ENCODE measurements at regions not wholly inside any gene's neighbourhood (a gene's known extent, or its start where the extent isn't known, plus 50 kb on each side); places are given as distances from the start of the nearest gene placed in this dataset.

- H3K4me3 ChIP-seq (replicated peaks; ENCODE audit: low read depth, low read length), result no peak overlapping the region
- TF ChIP-seq, protein P1, sequence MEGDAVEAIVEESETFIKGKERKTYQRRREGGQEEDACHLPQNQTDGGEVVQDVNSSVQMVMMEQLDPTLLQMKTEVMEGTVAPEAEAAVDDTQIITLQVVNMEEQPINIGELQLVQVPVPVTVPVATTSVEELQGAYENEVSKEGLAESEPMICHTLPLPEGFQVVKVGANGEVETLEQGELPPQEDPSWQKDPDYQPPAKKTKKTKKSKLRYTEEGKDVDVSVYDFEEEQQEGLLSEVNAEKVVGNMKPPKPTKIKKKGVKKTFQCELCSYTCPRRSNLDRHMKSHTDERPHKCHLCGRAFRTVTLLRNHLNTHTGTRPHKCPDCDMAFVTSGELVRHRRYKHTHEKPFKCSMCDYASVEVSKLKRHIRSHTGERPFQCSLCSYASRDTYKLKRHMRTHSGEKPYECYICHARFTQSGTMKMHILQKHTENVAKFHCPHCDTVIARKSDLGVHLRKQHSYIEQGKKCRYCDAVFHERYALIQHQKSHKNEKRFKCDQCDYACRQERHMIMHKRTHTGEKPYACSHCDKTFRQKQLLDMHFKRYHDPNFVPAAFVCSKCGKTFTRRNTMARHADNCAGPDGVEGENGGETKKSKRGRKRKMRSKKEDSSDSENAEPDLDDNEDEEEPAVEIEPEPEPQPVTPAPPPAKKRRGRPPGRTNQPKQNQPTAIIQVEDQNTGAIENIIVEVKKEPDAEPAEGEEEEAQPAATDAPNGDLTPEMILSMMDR (IDR thresholded peaks at IDR 0.05; ENCODE audit: low read length, missing control alignments), result no peak
- no peak for DNase-seq (ENCODE audit: low read depth)
Observed at GRCh38 chr6:163955756-163956155, 541.2 kb downstream of the QKI start.

DNA sequence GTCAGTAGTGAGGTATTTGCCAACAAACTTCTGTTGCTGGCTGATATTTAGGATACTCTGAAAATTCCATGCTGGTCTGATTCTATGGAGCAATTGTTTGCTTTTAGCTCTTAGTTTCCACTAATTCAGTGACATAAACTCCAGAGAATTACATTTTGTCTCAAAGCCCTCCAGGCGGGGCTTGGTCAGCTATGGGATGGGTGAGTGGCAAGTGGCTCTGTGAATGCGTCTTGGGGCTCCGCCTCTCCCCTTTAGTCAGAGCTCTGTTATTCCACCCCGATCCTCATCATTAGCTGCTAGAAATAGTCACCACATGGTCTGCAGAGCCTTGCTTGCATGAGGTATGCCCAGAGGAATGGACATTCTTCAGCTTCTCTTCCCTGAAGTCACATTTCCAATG, 540.6 kb downstream of the QKI start:
- TF ChIP-seq, protein P1 (IDR thresholded peaks at IDR 0.05; ENCODE audit: low read length, missing control alignments), result no peak
- no peak overlapping the region for H3K4me3 ChIP-seq (replicated peaks; ENCODE audit: low read depth, low read length)
- DNase-seq (ENCODE audit: low read depth), result peak; percentile 3

DNA sequence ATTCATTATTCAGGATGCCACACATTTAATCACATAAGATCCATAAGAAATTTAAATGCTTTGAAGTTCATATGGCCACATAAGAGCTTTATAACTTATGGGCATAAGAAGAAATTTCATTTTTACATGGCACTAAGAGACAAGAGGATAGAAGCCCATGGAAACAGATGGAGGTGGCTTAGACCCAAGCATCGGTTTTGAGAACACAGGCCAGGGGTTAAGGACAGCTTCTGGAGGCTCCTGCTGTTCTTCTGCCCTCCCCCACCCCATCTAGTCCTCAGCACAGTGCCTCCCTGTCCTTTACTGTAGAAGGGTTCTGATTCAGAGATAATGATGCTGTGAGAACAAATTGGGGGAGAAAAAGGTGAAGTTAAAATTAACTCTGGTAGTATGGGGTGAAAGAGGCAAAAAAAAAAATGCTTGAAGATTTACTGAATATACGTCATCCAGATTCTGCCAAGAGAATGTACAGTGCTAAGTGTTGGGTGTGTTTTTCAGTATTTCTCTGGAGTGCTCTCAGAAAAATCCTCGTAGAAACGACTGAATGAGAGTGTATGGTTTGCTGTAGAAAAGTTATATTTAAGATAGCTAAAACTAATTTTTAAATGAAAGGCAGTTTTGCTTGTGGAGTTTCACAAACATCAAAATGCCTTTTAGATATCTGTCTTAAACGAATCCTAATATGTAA, 539.7 kb downstream of the QKI start:
- H3K4me3 ChIP-seq (replicated peaks; ENCODE audit: low read depth, low read length), result no peak overlapping the region
- TF ChIP-seq, protein P1 (IDR thresholded peaks at IDR 0.05; ENCODE audit: low read length, missing control alignments), result no peak
- DNase-seq (ENCODE audit: low read depth), result no peak

DNA sequence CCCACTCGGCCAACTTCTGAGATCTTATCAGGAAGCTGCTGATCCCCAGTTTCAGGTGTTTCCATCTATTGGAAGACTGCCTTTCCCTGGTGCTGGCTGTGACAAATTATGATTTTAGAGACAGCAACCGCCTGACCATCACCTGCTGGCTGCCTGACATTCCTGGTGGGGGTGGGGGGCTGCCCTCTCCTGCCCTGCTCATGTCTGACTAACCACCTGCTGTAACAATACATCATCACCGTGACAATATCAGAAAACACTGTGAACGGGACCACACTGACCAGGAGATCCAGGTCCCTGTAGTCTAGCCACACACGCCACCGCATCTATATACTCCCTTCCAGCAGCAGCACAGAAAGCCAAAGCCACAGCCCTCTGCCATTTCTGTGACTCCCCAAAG, 537.5 kb downstream of the QKI start:
- TF ChIP-seq, protein P1 (IDR thresholded peaks at IDR 0.05; ENCODE audit: low read length, missing control alignments), result no peak
- no peak overlapping the region for H3K4me3 ChIP-seq (replicated peaks; ENCODE audit: low read depth, low read length)
- DNase-seq (ENCODE audit: low read depth), result no peak

GRCh38 chr6:163951326-163951725, 536.8 kb downstream of the QKI start:
- H3K4me3 ChIP-seq (replicated peaks; ENCODE audit: low read depth, low read length), result no peak overlapping the region
- DNase-seq (ENCODE audit: low read depth), result no peak
- TF ChIP-seq, protein P1 (IDR thresholded peaks at IDR 0.05; ENCODE audit: low read length, missing control alignments), result no peak

DNA sequence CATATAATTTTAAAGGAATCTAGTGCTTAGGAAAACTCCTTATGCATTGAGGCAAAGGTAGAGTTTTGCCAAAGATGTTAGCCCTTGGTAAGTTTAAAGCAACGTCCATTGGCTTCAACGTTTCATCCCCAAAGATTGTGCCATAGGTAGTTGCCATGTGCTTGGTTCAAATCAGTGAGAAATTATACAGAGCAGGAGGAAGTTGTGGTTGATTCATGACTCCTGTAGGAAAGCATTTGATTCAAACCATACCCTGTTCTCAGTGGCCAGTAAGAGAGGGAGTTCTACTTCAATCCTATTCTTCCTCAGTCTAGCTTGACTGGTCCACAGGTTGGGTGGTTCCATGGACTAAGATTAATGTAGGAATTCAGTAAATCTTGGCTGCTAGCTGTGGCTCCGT, 535.6 kb downstream of the QKI start:
- H3K4me3 ChIP-seq (replicated peaks; ENCODE audit: low read depth, low read length), result no peak overlapping the region
- DNase-seq (ENCODE audit: low read depth), result peak; percentile 10
- TF ChIP-seq, protein P1 (IDR thresholded peaks at IDR 0.05; ENCODE audit: low read length, missing control alignments), result no peak

DNA sequence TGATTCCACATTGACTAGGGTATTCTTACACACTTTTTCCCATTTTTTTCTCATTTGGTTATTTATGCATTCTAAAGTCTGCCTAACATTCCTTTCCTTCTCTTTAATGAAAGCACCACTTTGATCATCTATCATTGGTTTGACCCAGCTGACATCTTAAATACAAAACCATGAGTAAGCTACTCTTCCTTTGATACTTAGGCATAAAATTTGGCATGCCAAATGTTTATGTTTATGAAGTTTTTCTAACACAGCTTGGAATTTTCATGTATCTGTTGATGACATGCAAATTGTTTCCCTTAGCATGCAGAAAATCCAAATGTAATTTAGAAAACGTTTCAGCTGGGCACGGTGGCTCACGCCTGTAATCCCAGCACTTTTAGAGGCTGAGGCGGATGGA, 534.9 kb downstream of the QKI start:
- TF ChIP-seq, protein P1 (IDR thresholded peaks at IDR 0.05; ENCODE audit: low read length, missing control alignments), result no peak
- no peak overlapping the region for H3K4me3 ChIP-seq (replicated peaks; ENCODE audit: low read depth, low read length)
- no peak for DNase-seq (ENCODE audit: low read depth)
